GM12864 (cell line): ENCODE measurements at regions not wholly inside any gene's neighbourhood (a gene's known extent, or its start where the extent isn't known, plus 50 kb on each side); places are given as distances from the start of the nearest gene placed in this dataset.

Experiments used
- DNase-seq: peaks from one replicate; pipeline ENCODE4 v3.0.0-alpha.2; 2011; ENCODE audit warnings: low read depth
- H3K4me3 ChIP-seq: 2 replicates; pipeline ENCODE4 v1.5.1; 2011; ENCODE audit warnings: mild to moderate bottlenecking, low read depth, low read length, control low read depth
- CTCF ChIP-seq: IDR thresholded peaks from 2 replicates; pipeline ENCODE4 v1.5.1; 2011; ENCODE audit warnings: low read depth, mild to moderate bottlenecking, moderate library complexity, low read length, control low read depth, inconsistent platforms; ENCODE audit errors: missing control alignments

- H3K4me3 ChIP-seq = no peak overlapping the region
- no peak for TF ChIP-seq CTCF
- DNase-seq = no peak
Observed at GRCh38 chr20:61123751-61124368, 128.2 kb upstream of the CDH4 start.

- no peak for DNase-seq
- TF ChIP-seq CTCF = no peak
- H3K4me3 ChIP-seq = no peak overlapping the region
Observed at GRCh38 chr20:61125076-61125475, 127.0 kb upstream of the CDH4 start.

DNA sequence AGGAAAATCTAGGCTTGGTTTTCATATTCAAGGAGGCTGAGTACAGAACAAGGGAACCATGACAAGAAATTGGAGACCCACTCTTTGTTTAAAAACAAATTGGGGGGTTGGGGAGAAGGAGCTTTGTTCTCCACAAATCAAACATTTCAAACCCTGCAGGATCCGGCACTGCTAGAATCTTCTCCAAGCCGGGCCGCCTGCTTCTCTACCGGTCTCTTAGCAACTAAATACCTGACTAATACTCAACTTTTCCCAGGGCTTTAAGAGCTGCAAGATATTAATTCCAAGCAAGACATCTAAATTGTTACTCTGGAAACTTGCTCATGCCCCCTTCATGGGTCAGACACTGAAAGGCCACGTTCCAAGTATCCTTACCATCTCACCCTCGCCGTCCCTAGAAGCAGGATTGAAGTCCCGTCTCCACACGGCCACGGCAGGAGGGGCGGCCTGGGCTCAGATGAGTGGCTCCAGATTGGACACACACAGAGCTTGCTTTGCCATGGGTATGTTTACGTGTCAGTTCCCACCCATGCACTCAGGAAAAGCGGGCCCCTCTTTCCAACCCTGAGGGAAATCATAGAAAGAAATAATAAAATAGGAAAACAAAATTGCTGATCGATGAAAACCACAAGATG, 126.4 kb upstream of the CDH4 start:
- no peak for DNase-seq
- H3K4me3 ChIP-seq = no peak overlapping the region
- TF ChIP-seq CTCF = no peak

DNA sequence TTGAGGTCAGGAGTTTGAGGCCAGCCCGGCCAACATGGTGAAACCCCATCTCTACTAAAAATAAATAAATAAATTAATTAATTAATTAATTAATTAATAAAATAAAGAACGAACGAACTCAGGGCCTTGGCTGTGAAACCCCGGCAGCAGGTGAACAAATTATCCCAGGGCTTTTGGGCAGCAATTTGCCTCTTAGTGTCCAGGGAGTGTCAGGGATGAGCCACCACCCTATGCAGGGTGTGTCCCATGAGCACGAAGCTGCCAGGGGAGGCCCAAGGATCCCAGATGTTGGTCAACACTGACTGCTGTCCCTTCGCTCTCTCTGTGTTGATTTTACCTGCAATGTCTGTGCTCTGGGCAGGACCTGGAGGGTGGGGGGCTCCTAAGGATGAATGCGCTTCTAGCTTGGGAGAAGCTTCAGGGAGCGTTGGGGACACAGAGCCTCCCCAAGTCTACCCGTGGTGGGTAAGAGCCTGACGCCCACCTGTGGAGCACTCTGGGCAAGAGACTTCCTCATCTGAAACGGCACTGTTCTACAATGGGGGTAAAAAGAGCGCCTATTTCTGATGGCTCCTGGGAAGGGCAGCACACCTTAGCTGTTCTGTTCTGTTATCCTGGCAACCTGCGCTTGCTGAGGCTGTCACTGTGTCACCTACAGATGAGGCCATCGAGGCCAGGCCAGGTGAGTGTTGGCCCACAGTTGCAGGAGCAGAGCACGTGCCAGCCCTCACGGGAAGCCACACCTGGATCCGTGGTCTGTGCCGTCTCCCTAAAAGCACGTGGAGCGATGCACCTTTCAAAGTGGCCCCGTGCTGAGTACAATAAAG, 125.5 kb upstream of the CDH4 start:
- no peak overlapping the region for H3K4me3 ChIP-seq
- no peak for DNase-seq
- no peak for TF ChIP-seq CTCF

- DNase-seq = no peak
- TF ChIP-seq CTCF = no peak
- H3K4me3 ChIP-seq = no peak overlapping the region
Observed at GRCh38 chr20:61127311-61128039, 124.6 kb upstream of the CDH4 start.

GRCh38 chr20:61128701-61129269, 123.3 kb upstream of the CDH4 start:
- DNase-seq = no peak
- no peak overlapping the region for H3K4me3 ChIP-seq
- no peak for TF ChIP-seq CTCF
